ENCODE measurements at regions not wholly inside any gene's neighbourhood (a gene's known extent, or its start where the extent isn't known, plus 50 kb on each side); places are given as distances from the start of the nearest gene placed in this dataset.

GRCh38 chr7:125568799-125569198 is 639.2 kb upstream of the POT1 start:
- Histone ChIP-seq H3K4me3 (ENCODE audit: low read depth, low read length, poor library complexity, severe bottlenecking) (no peak overlapping the region), H3K4me2 (ENCODE audit: low read length) (no peak overlapping the region), H3K9me2 (ENCODE audit: low read depth, low read length) (no peaks in the 10 kb centered on the region), H3K9ac (ENCODE audit: low read length) (no peak overlapping the region), H3K27me3 (ENCODE audit: insufficient read depth, low read length) (no peaks in the 10 kb centered on the region), H3K79me2 (ENCODE audit: insufficient read depth, low read length) (no peaks in the 10 kb centered on the region), H3K9me3 (ENCODE audit: low read length) (no peaks in the 10 kb centered on the region), H3K27ac (ENCODE audit: low read depth, low read length, poor library complexity, severe bottlenecking) (no peak overlapping the region), H3K4me1 (ENCODE audit: insufficient read depth, low read length, severe bottlenecking) (no peaks in the 10 kb centered on the region), H3F3A (ENCODE audit: insufficient read depth, low read length) (no peaks in the 10 kb centered on the region), H2AFZ (ENCODE audit: low read length) (no peak overlapping the region), H4K20me1 (ENCODE audit: insufficient read depth, low read length) (no peaks in the 10 kb centered on the region), H3K36me3 (ENCODE audit: insufficient read depth, low read length) (no peaks in the 10 kb centered on the region)
- TF ChIP-seq EZH2 (IDR thresholded peaks at IDR 0.05; ENCODE audit: borderline replicate concordance, low read length), result no peak
- TF ChIP-seq CTCF (IDR thresholded peaks at IDR 0.05; ENCODE audit: low read length), result no peak

GRCh38 chr7:125567686-125568085 is 638.1 kb upstream of the POT1 start:
- no peaks in the 10 kb centered on the region; the same call in 1 of the 2 replicates for H3K9me2 ChIP-seq (ENCODE audit: low read depth, low read length)
- H3K27me3 ChIP-seq (ENCODE audit: insufficient read depth, low read length), result no peaks in the 10 kb centered on the region
- no peak overlapping the region for H2AFZ ChIP-seq (ENCODE audit: low read length)
- H3K4me3 ChIP-seq (ENCODE audit: low read depth, low read length, poor library complexity, severe bottlenecking), result no peak overlapping the region
- no peaks in the 10 kb centered on the region for H3K36me3 ChIP-seq (ENCODE audit: insufficient read depth, low read length)
- no peak overlapping the region for H3K9ac ChIP-seq (ENCODE audit: low read length)
- H3K79me2 ChIP-seq (ENCODE audit: insufficient read depth, low read length), result no peaks in the 10 kb centered on the region
- H3K4me2 ChIP-seq (ENCODE audit: low read length), result no peak overlapping the region
- H3K4me1 ChIP-seq (ENCODE audit: insufficient read depth, low read length, severe bottlenecking), result no peaks in the 10 kb centered on the region
- no peaks in the 10 kb centered on the region for H3K9me3 ChIP-seq (ENCODE audit: low read length)
- TF ChIP-seq CTCF (IDR thresholded peaks at IDR 0.05; ENCODE audit: low read length) (no peak), EZH2 (IDR thresholded peaks at IDR 0.05; ENCODE audit: borderline replicate concordance, low read length) (no peak)
- H4K20me1 ChIP-seq (ENCODE audit: insufficient read depth, low read length), result no peaks in the 10 kb centered on the region
- no peaks in the 10 kb centered on the region for H3F3A ChIP-seq (ENCODE audit: insufficient read depth, low read length)
- H3K27ac ChIP-seq (ENCODE audit: low read depth, low read length, poor library complexity, severe bottlenecking), result no peak overlapping the region

- no peak for TF ChIP-seq EZH2 (IDR thresholded peaks at IDR 0.05; ENCODE audit: borderline replicate concordance, low read length)
- no peak for TF ChIP-seq CTCF (IDR thresholded peaks at IDR 0.05; ENCODE audit: low read length)
These were observed 634.4 kb upstream of the POT1 start for GRCh38 chr7:125563964-125564529.

More at GRCh38 chr7:125563964-125564529, 634.4 kb upstream of the POT1 start:
- Histone ChIP-seq H3K27me3 (ENCODE audit: insufficient read depth, low read length) (no peaks in the 10 kb centered on the region), H3K9me3 (ENCODE audit: low read length) (no peaks in the 10 kb centered on the region), H4K20me1 (ENCODE audit: insufficient read depth, low read length) (no peaks in the 10 kb centered on the region), H3K27ac (ENCODE audit: low read depth, low read length, poor library complexity, severe bottlenecking) (no peak overlapping the region), H3F3A (ENCODE audit: insufficient read depth, low read length) (no peaks in the 10 kb centered on the region), H2AFZ (ENCODE audit: low read length) (no peak overlapping the region), H3K9ac (ENCODE audit: low read length) (no peak overlapping the region), H3K79me2 (ENCODE audit: insufficient read depth, low read length) (no peaks in the 10 kb centered on the region), H3K4me3 (ENCODE audit: low read depth, low read length, poor library complexity, severe bottlenecking) (no peak overlapping the region), H3K36me3 (ENCODE audit: insufficient read depth, low read length) (no peaks in the 10 kb centered on the region), H3K4me2 (ENCODE audit: low read length) (no peak overlapping the region), H3K9me2 (ENCODE audit: low read depth, low read length) (no peaks in the 10 kb centered on the region; the same call in 1 of the 2 replicates), H3K4me1 (ENCODE audit: insufficient read depth, low read length, severe bottlenecking) (no peaks in the 10 kb centered on the region)

Data from OCI-LY1 (cell line).